Central memory CD4-positive, alpha-beta T cell (primary cell): ENCODE measurements at regions not wholly inside any gene's neighbourhood (a gene's known extent, or its start where the extent isn't known, plus 50 kb on each side); places are given as distances from the start of the nearest gene placed in this dataset.
"Not testable (repeated sequence)": the region's sequence is repeated elsewhere in the genome, so short reads cannot be mapped to it uniquely, and the experiment has no call there.

Experiments used
- DNase-seq: peaks from one replicate; pipeline ENCODE4 v3.0.0; 2022

DNA sequence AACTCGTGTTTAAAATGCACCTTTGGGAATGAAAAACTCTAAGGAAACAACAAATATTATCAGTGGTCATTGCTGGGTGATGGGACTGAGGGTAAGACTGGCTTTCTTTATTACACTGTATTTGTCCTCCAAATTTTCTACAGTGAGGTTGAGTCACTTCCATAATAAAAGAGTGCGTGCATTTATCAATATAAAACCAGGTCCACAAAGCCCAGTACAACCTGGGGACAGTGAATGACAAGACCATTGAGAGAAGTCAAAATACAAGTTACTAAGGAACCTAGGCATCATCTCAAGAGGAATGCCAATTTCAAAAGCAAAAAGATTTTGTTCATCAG is 76.4 kb downstream of the MAGED4 start:
- no peak for DNase-seq

DNA sequence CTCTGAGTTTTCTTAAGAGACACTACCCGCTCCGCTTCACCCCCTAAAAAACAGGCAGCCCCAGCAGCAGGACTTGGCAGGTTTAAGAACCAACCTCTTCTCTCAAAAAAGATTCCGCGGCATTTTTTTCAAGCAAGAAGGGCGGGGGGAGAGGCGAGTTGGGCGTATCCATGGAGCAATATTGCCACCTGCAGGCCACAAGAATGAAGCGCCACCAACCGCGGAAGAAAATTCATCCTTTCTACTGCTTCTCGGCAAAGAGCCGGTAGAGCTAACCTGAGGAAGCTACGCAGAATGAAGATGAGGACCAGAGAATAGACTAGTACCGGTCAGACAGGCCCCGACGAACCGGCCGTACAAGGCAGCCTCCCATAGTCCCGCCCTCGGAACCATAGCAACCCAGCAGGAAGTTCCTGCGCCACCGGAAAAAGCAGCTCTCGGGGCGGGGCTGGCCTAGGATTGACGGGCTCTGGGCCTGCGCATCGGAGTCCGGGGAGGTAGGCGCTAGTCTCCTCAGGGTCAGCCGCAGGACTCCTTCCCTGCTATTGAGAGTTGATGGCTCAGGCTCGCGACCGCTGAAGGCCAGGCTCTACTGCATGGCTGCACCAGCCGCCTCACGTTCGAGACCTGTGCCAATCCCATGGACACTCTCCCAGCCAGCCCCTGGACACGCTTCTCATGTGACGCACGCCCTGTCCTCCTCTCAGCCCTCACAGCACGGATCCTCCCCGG is 76.9 kb downstream of the MAGED4 start:
- DNase-seq = peak; percentile 89

DNA sequence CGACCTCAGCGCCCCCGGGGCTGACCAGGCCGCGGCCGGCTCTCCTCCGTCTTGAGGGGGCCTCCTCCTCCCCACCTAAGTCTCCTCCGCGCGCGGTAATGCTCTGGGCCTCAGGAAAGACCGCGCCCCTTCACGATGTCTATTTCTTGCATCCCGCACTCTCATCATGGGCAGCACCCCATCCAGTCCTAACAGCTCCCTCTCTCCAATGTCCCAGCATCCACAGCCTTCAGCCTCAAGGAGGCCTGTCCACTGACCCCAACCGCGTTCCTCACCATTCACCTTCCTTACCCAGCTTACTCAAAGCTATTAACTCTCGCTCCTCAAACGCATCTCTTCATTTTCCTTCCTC is 77.5 kb downstream of the MAGED4 start:
- peak; percentile 2 for DNase-seq

DNA sequence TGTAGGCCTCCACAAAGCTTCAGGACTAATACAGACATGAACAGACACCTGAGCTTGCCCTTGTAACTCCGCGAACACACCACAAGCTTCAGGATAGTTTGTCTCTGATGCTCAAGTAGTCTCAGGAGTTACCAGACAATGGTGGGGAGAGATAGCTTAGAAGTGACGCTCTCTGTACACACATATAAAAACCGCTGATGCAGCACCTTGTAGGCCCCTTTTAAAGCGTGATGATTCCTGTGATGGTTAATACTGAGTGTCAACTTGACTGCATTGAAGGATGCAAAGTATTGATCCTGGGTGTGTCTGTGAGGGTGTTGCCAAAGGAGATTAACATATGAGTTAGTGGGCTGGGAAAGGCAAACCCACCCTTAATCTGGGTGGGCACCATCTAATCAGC is 78.7 kb downstream of the MAGED4 start:
- DNase-seq = no peak

DNA sequence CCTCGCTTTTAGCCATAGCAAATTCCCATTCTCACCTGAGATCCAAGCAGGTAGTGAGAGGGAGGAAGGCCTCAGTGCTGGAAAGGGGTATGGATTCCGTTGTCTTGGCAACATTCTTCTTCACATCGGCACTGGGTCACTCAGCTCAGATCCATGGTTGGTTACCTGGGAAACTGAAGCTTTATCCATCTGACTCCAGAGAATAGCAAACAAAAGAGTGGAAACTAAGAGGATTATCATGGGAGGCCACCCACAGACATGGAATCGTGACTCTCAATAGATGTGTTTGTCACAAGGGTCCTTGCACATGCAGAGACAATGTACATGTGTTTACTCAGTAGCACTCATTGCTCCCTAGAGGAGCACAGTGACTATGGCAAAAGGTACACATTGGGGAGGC is 81.0 kb downstream of the MAGED4 start:
- DNase-seq = no peak

DNA sequence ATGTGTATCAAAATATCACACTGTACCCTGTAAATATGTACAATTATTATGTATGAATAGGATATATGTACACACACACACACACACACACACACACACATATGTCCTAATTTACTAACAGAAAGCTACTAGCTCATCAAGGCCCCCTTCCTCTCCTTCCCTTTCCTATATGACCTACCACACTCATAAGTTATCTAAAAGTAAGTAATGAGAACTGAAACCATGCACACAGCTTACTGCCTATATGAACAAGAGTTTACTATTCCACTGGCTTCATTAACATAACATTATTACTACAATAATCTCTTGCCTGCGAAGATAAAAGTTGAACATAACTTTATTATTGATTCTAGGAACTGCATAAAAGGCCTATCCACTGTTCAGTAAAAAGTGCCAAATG is 83.8 kb downstream of the MAGED4 start:
- DNase-seq = not testable (repeated sequence)

DNA sequence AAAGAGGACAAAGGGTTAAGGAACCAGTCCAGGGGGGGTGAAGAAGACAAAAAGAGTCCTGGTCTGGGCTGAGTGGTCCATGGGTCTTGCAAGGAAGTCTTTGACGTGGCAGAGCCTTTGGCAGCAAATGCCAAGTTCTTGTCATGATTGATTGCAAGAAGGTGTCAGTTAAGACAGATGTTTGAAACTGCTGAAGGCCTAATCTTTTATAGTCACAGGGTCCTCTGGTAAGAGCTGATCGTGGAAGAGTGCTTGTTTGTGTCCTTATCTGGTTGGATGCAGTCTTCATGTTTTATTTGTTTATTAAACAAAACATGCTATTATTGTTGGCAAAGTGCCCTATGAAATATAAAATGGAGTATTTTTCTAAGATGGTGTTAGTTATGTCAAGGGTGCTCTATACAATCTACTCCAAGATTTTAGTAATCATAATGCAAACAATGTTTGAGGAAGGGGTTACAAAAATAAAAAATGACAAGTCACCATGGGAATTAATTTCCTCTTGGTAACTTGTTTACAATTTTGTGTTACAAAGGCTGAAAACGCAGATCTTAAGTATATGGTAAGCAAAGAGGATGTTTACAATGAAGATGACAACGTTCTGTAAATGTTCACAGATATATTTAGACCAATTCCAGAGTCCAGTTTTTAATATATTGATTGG is 85.9 kb downstream of the MAGED4 start:
- DNase-seq = no peak

DNA sequence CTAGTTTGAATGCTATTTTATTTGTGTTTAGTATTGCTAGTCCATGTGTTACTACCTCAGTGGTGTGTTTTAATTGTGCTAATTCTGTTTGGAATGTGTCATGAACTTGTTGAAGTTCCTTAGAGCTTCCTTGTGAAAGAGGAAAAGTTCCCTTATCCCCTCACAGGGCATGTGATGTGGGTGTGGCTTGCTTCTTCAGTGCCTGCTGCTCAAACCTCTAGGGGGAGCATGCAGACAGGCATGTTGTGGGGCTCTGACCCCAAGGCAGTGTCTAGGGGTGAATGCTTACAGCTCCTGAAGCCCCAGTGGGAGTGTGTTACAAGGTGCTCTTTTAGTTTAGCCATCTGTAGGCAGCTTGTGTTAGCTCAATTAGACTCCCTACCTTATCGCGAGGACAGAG is 86.5 kb downstream of the MAGED4 start:
- no peak for DNase-seq

DNA sequence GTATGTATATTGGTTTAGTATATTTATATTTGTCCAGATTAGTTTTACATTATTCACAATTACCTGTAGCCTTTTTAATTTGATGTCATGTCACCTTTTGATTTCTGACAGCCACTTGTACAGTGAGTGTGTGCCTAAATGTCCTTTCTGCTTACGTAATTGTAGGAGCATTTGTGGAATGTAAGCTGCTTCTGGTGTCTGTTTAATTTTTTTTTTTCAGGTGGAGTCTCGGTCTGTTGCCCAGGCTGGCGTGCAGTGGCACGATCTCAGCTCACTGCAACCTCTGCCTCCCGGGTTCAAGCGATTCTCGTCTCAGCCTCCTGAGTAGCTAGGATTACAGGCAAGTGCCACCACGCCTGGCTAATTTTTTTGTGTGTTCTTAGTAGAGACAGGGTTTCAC is 91.2 kb upstream of the XAGE2 start:
- DNase-seq = no peak

DNA sequence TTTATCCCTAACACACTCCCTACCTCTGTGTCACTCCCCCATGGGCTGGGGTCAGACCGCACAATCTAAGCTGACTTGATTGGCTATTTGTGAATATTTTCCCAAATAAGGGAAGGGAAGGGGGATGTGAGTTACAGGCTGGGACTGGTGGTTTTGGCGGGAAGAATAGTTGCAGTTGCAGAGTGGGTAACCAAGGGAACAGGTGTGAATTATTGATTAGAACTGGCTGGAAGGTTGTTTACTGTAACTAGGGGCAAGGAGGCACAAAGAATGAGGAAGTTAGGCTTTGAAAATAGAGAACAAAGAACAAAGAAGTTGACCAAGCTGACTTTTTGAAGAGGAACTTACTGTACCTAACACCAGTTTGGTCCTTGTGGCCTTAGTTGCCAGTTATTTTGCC is 88.0 kb upstream of the XAGE2 start:
- no peak for DNase-seq

DNA sequence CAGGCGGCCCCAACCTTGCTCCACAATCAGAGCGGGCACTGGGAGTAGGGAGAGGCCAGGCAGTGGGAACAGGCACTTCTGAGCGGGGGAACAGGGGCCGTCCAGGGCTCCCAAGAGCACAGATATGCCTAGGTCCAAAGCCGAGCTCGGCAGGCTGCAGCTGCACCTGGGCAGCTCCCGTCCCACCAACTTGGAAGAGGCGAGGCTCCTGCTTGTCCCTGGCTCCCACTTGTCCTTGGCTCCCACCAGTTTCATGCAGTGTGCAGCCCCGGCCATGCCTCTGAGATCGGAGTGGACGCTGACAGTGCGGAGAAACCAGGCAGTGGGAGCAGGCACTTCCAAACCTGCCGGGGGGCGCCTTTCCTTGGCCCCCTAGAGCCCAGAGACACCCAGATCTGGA is 84.0 kb upstream of the XAGE2 start:
- no peak for DNase-seq

DNA sequence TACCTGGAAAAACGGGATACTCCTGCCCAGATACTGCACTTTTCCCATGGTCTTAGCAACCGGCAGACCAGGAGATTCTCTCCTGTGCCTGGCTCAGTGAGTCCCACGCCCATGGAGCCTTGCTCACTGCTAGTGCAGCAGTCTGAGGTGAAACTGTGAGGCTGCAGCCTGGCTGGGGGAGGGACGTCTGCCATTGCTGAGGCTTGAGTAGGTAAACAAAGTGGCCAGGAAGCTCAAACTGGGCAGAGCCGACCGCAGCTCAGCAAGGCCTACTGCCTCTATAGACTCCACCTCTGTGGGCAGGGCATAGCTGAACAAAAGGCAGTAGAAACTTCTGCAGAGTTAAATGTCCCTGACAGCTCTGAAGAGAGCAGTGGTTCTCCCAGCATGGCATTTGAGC is 69.9 kb upstream of the XAGE2 start:
- DNase-seq = not testable (repeated sequence)

DNA sequence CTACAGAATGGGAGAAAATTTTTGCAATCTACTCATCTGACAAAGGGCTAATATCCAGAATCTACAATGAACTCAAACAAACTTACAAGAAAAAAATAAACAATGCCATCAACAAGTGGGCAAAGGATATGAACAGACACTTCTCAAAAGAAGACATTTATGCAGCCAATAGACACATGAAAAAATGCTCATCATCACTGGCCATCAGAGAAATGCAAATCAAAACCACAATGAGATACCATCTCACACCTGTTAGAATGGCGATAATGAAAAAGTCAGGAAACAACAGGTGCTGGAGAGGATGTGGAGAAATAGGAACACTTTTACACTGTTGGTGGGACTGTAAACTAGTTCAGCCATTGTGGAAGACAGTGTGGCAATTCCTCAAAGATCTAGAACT is 60.3 kb upstream of the XAGE2 start:
- DNase-seq = not testable (repeated sequence)
